Naive thymus-derived CD8-positive, alpha-beta T cell (primary cell): ENCODE measurements at regions not wholly inside any gene's neighbourhood (a gene's known extent, or its start where the extent isn't known, plus 50 kb on each side); places are given as distances from the start of the nearest gene placed in this dataset.
"Not testable (repeated sequence)": the region's sequence is repeated elsewhere in the genome, so short reads cannot be mapped to it uniquely, and the experiment has no call there.

Source experiments
- ATAC-seq, 2 donors: fragments of 150-1000 bp; cut with Tn5 transposase in 1 of 2; sonication (Bioruptor Pico), chemical (Tn5 transposase) in 1 of 2; 1 replicate in 1 of 2; 2 replicates in 1 of 2; pipeline ENCODE4 v1.10.0; 2021; ENCODE audit warnings: mild to moderate bottlenecking in 2 of 2, moderate library complexity in 2 of 2
- POLR2A ChIA-PET: fragments of 350-600 bp; sonication (Branson Sonifier 250); formaldehyde crosslinking; loops from one replicate; lab custom pipeline; 2021; ENCODE audit warnings: antibody characterized with exemption; lab: Charles Lee
- DNase-seq, 10 donors: peaks; one replicate each; pipeline versions ENCODE4 v3.0.0 to v3.0.0-alpha.2; 2020 to 2022
- H3K27ac Mint-ChIP-seq, 10 donors: one replicate each; pipeline ENCODE4 v1.8.0; 2020 to 2022; ENCODE audit warnings: mild to moderate bottlenecking in 10 of 10, mixed read lengths in 10 of 10, moderate library complexity in 4 of 10, inconsistent platforms in 1 of 10
- H3K27me3 Mint-ChIP-seq, 5 donors: one replicate each; pipeline ENCODE4 v1.8.0; 2021 to 2022; ENCODE audit warnings: mixed read lengths in 5 of 5
- H3K36me3 Mint-ChIP-seq, 3 donors: one replicate each; pipeline ENCODE4 v1.8.0; 2020 to 2022; ENCODE audit warnings: mixed read lengths in 3 of 3, mild to moderate bottlenecking in 2 of 3, inconsistent platforms in 1 of 3
- H3K4me1 Mint-ChIP-seq, 4 donors: one replicate each; pipeline ENCODE4 v1.8.0; 2021 to 2022; ENCODE audit warnings: mixed read lengths in 4 of 4
- H3K4me3 Mint-ChIP-seq, 10 donors: one replicate each; pipeline ENCODE4 v1.8.0; 2020 to 2022; ENCODE audit warnings: mild to moderate bottlenecking in 10 of 10, mixed read lengths in 10 of 10, moderate library complexity in 6 of 10, inconsistent platforms in 1 of 10
- H3K9me3 Mint-ChIP-seq, 9 donors: one replicate each; pipeline ENCODE4 v1.8.0; 2020 to 2022; ENCODE audit warnings: mixed read lengths in 9 of 9, mild to moderate bottlenecking in 3 of 9, inconsistent platforms in 1 of 9, moderate library complexity in 1 of 9

DNA sequence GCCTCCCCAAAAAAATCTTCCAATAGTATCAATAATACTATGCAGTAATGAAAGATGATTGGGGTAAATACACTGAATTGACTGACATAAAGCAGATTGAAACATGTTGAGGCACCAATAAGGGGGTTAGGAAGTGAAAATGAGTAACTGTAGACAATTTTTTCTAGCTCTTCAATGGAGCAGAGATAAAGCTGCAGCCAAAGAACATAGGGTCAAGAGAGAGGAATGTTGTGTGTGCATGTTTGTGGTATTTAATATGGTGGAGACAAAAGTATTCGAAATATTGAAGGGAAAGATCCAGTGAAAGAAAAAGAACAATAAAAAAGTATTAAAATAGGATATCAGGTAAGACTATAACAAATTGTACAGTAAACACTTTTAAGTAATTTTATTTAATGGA, 450.0 kb upstream of the CCDC179 start:
- peaks cover 0 to 4% (median 0%) of the 10 kb centered on the region in 3 donors for H3K36me3 Mint-ChIP-seq
- no peaks in the 10 kb centered on the region for H3K4me1 Mint-ChIP-seq
- ATAC-seq (no peak), DNase-seq (no peak)
- H3K27me3 Mint-ChIP-seq: no peaks in the 10 kb centered on the region
- POLR2A ChIA-PET: no interaction called here
- H3K27ac Mint-ChIP-seq: no peak overlapping the region
- no peak overlapping the region for H3K4me3 Mint-ChIP-seq
- peaks cover 0 to 40% (median 12%) of the 10 kb centered on the region in 9 donors for H3K9me3 Mint-ChIP-seq

DNA sequence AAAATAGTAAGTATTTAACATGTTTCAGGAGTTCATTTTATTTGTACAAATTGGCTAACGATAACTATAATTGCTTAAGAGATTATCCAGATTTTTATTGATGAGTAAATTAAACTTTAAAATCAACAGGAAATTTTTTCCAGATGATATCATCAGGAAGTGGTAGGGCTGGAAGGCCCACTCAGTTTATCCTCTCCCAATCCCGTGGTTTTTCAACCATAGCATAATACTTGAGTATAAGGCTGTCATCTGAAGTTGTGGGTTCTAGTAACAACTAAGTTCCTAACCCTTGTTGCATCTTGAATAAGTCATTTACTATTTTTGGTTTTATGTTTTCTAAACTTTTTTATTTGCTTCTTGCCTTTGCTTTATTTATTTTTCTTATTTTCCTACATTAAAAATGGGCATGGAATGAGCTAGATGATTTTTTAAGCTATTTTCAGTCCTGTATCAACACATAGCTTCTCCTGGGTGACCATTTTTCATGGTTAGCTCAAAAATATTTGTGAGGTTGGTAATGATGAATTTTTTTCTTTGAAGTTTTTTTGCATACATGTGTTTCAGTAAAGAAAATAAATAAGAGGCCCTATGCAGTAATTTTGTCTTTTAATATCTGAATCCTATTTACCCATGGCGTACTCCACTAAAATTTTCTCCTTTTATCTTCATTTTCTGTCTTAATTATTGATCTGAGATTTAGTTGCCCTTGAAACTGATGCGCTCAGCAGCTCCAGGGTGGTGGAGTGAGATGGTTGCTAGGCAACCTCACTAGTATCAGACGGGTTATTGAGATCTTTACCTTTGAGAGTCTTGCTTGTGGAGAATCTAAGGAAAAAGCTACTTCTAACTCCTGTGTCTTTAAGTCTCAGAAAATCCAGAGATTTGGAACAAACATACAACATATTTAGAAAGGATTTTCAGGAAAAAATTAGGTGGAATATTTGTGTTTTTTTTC, 452.0 kb upstream of the CCDC179 start:
- H3K9me3 Mint-ChIP-seq: peaks cover 0 to 30% (median 12%) of the 10 kb centered on the region in 9 donors
- H3K36me3 Mint-ChIP-seq: peaks cover 0 to 4% (median 0%) of the 10 kb centered on the region in 3 donors
- ATAC-seq (no peak), DNase-seq (no peak)
- POLR2A ChIA-PET: no interaction called here
- no peaks in the 10 kb centered on the region for H3K4me1 Mint-ChIP-seq
- H3K4me3 Mint-ChIP-seq: no peak overlapping the region
- no peaks in the 10 kb centered on the region for H3K27me3 Mint-ChIP-seq
- no peak overlapping the region for H3K27ac Mint-ChIP-seq

- Mint-ChIP-seq H3K4me1 (no peaks in the 10 kb centered on the region), H3K27ac (no peak overlapping the region), H3K9me3 (peaks cover 0 to 23% (median 12%) of the 10 kb centered on the region in 9 donors), H3K27me3 (no peaks in the 10 kb centered on the region), H3K36me3 (peaks cover 0 to 4% (median 0%) of the 10 kb centered on the region in 3 donors), H3K4me3 (no peak overlapping the region)
- ATAC-seq (no peak), DNase-seq (no peak)
- POLR2A ChIA-PET: no interaction called here
Observed at GRCh38 chr11:23313001-23313400, 452.7 kb upstream of the CCDC179 start.

- H3K36me3 Mint-ChIP-seq: peaks cover 0 to 4% (median 0%) of the 10 kb centered on the region in 3 donors
- no peaks in the 10 kb centered on the region for H3K4me1 Mint-ChIP-seq
- ATAC-seq (no peak), DNase-seq (no peak)
- no peak overlapping the region for H3K27ac Mint-ChIP-seq
- POLR2A ChIA-PET: no interaction called here
- H3K27me3 Mint-ChIP-seq: no peaks in the 10 kb centered on the region
- H3K4me3 Mint-ChIP-seq: no peak overlapping the region
- peaks cover 0 to 17% (median 12%) of the 10 kb centered on the region in 9 donors for H3K9me3 Mint-ChIP-seq
Observed at GRCh38 chr11:23314162-23314561, 453.9 kb upstream of the CCDC179 start.

DNA sequence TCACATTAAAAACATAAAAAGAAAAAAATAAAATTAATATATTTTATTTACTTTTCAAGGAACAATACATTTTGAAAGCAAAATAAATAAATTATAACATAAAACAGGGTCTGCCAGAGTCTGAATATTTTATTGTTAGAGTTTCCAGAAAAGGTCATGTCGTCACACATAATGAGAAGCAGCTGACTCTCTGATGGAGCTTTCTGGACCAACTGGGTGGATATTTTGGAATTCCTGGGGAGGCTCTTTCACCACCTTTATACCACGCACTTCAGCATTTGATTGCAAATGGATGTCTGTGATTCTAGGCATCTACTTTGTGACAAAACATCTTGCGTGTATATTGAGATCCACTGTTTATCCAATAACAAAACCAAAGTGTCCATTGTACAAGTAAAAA, 455.0 kb upstream of the CCDC179 start:
- POLR2A ChIA-PET: no interaction called here
- Mint-ChIP-seq H3K36me3 (peaks cover 0 to 4% (median 0%) of the 10 kb centered on the region in 3 donors), H3K4me3 (no peak overlapping the region), H3K27me3 (no peaks in the 10 kb centered on the region), H3K27ac (no peak overlapping the region), H3K4me1 (no peaks in the 10 kb centered on the region), H3K9me3 (peaks cover 3 to 15% (median 11%) of the 10 kb centered on the region in 9 donors)
- DNase-seq (no peak), ATAC-seq (no peak)

- Mint-ChIP-seq H3K27ac (no peak overlapping the region), H3K4me1 (peaks cover 0 to 2% (median 0%) of the 10 kb centered on the region in 4 donors), H3K36me3 (peaks cover 0 to 4% (median 0%) of the 10 kb centered on the region in 3 donors), H3K9me3 (peaks cover 7 to 30% (median 17%) of the 10 kb centered on the region in 9 donors), H3K4me3 (no peak overlapping the region), H3K27me3 (no peaks in the 10 kb centered on the region)
- ATAC-seq: no peak
- no peak for DNase-seq
- POLR2A ChIA-PET: no interaction called here
Observed at GRCh38 chr11:23317816-23318215, 457.5 kb upstream of the CCDC179 start.

- DNase-seq (no peak), ATAC-seq (no peak)
- Mint-ChIP-seq H3K4me1 (peaks cover 0 to 2% (median 0%) of the 10 kb centered on the region in 4 donors), H3K27me3 (no peaks in the 10 kb centered on the region), H3K4me3 (no peak overlapping the region), H3K9me3 (peaks cover 0 to 39% (median 21%) of the 10 kb centered on the region in 9 donors), H3K27ac (no peak overlapping the region), H3K36me3 (peaks cover 0 to 4% (median 0%) of the 10 kb centered on the region in 3 donors)
- POLR2A ChIA-PET: no interaction called here
Observed at GRCh38 chr11:23318670-23319069, 458.4 kb upstream of the CCDC179 start.

DNA sequence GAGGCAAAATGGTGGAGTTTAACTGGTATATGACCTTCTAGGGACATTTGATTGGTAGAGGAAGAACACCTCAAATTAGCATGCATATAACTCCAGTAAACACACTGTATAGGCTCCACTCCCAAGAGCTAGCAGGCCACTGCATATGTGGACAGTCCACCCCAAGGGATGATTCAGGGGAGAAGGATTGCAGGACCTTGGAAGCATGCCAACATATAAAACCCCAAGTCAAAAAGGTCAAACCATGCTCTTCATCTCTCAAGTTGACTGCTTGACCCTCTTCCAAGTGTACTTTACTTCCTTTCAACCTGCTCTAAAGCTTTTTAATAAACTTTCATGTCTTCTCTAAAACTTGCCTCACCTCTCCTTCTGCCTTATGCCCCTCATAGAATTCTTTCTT, 459.9 kb upstream of the CCDC179 start:
- DNase-seq (no peak), ATAC-seq (no peak)
- H3K36me3 Mint-ChIP-seq: no peaks in the 10 kb centered on the region
- no peaks in the 10 kb centered on the region for H3K27me3 Mint-ChIP-seq
- no peak overlapping the region for H3K27ac Mint-ChIP-seq
- H3K4me1 Mint-ChIP-seq: peaks cover 0 to 2% (median 0%) of the 10 kb centered on the region in 4 donors
- POLR2A ChIA-PET: no interaction called here
- H3K4me3 Mint-ChIP-seq: no peak overlapping the region
- H3K9me3 Mint-ChIP-seq: peaks cover 0 to 45% (median 21%) of the 10 kb centered on the region in 9 donors

DNA sequence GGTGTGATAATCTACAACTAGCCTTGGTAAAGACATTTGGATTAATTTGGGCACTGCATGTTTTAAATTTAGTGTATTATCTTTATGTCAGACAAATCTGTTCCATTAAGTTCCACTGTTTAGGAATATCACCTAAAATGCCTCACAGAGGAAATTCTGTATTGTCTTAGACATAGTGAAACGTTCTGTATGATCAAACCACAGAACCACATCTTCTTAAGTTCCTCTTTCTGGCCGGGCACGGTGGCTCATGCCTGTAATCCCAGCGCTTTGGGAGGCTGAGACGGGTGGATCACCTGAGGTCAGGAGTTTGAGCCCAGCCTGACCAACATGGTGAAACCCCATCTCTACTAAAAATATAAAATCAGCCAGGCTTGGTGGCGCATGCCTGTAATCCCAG, 475.3 kb upstream of the CCDC179 start:
- H3K4me1 Mint-ChIP-seq, H3K4me3 Mint-ChIP-seq, DNase-seq, POLR2A ChIA-PET, ATAC-seq, H3K27ac Mint-ChIP-seq, H3K27me3 Mint-ChIP-seq, H3K36me3 Mint-ChIP-seq: not testable (repeated sequence)
- peaks cover 0 to 19% (median 9%) of the 10 kb centered on the region in 9 donors for H3K9me3 Mint-ChIP-seq

- peaks cover 0 to 19% (median 4%) of the 10 kb centered on the region in 9 donors for H3K9me3 Mint-ChIP-seq
- H3K36me3 Mint-ChIP-seq: no peaks in the 10 kb centered on the region
- POLR2A ChIA-PET: no interaction called here
- H3K4me1 Mint-ChIP-seq: no peaks in the 10 kb centered on the region
- no peak overlapping the region for H3K27ac Mint-ChIP-seq
- H3K27me3 Mint-ChIP-seq: no peaks in the 10 kb centered on the region
- no peak for DNase-seq
- no peak overlapping the region for H3K4me3 Mint-ChIP-seq
- no peak for ATAC-seq
Observed at GRCh38 chr11:23336961-23337360, 476.7 kb upstream of the CCDC179 start.

GRCh38 chr11:23353611-23354010, 493.3 kb upstream of the CCDC179 start:
- H3K36me3 Mint-ChIP-seq: no peaks in the 10 kb centered on the region
- H3K4me1 Mint-ChIP-seq: no peaks in the 10 kb centered on the region
- no peaks in the 10 kb centered on the region for H3K27me3 Mint-ChIP-seq
- H3K4me3 Mint-ChIP-seq: no peak overlapping the region
- POLR2A ChIA-PET: no interaction called here
- DNase-seq: no peak
- no peak for ATAC-seq
- peaks cover 0 to 28% (median 5%) of the 10 kb centered on the region in 9 donors for H3K9me3 Mint-ChIP-seq
- no peak overlapping the region for H3K27ac Mint-ChIP-seq

DNA sequence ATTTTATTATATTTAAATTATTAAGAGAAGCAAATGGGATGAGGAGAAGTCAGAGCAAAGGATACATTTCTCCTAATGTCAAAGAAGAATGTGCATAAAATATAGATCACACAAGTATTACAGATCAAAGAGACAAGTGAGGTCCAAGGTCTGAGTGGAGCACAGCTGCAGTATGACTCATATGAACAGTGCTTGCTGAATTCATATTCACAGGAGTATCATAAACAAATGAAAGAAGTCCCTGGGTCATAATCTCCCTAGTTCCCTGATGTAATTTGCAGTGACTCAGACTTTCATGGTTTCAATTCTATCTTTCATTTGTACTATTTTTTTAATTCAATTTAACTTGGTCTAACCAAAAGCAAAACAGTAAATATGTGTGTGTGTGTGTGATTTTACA, 499.0 kb upstream of the CCDC179 start:
- Mint-ChIP-seq H3K36me3 (peaks cover 0 to 9% (median 0%) of the 10 kb centered on the region in 3 donors), H3K27me3 (no peaks in the 10 kb centered on the region), H3K9me3 (peaks cover 2 to 21% (median 9%) of the 10 kb centered on the region in 9 donors), H3K27ac (no peak overlapping the region), H3K4me3 (no peak overlapping the region), H3K4me1 (no peaks in the 10 kb centered on the region)
- no peak for DNase-seq
- ATAC-seq: no peak
- POLR2A ChIA-PET: no interaction called here

DNA sequence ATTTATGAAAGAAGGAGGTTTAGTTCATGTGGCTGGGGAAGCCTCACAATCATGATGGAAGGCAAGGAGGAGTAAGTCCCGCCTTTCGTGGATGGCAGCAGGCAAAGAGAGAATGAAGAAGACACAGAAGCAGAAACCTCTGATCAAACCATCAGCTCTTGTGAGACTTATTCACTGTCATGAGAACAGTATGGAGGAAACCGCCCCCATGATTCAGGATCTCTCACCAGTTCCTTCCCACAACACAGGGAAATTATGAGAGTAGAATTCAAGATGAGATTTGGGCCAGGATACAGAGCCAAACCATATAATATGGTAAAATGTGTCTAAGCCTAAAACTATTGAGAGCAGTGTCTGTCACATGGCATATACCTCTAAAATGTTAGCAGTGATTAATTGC, 503.8 kb upstream of the CCDC179 start:
- H3K36me3 Mint-ChIP-seq: peaks cover 0 to 9% (median 0%) of the 10 kb centered on the region in 3 donors
- ATAC-seq (no peak), DNase-seq (no peak)
- H3K4me1 Mint-ChIP-seq: no peaks in the 10 kb centered on the region
- no peak overlapping the region for H3K4me3 Mint-ChIP-seq
- no peak overlapping the region for H3K27ac Mint-ChIP-seq
- H3K27me3 Mint-ChIP-seq: no peaks in the 10 kb centered on the region
- peaks cover 0 to 37% (median 12%) of the 10 kb centered on the region in 9 donors for H3K9me3 Mint-ChIP-seq
- POLR2A ChIA-PET: no interaction called here
